SU-DHL-6 (cell line): ENCODE measurements at regions not wholly inside any gene's neighbourhood (a gene's known extent, or its start where the extent isn't known, plus 50 kb on each side); places are given as distances from the start of the nearest gene placed in this dataset.

ENCODE experiments used
- EZH2phosphoT487 ChIP-seq: fragments of 200-600 bp; sonication (generic), shearing (Covaris generic); conservative IDR thresholded peaks from 2 replicates; pipeline ENCODE4 v1.6.1; 2018; ENCODE audit warnings: mild to moderate bottlenecking, antibody characterized with exemption, low read length, moderate library complexity, mixed read lengths
- TF ChIP-seq, protein P1 (sequence below): fragments of 200-600 bp; sonication (generic); IDR thresholded peaks from one replicate; pipeline ENCODE4 v1.5.1; 2017; ENCODE audit warnings: antibody characterized with exemption, mild to moderate bottlenecking, low read length, moderate library complexity; ENCODE audit not compliant: insufficient read depth, poor library complexity, severe bottlenecking

DNA sequence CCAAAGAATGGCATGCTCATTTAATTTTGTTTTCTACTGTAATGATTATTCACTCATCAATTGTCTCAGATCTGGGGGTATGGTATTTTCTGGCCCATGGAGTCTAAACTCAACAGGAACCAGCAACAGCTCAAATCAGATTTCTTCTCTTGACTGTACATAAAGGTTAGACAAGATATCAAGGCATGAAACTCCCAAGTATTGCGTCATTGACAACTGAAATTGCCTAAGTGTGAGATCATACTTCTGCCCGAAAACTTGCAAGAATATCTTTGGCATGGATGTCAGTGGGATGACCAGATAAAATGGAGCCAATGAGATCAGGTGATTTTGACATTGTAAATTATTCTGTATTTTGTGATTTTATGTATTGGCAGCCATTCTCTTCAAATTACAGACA is 141.7 kb upstream of the STK32A start:
- no peak for TF ChIP-seq EZH2phosphoT487
- TF ChIP-seq, protein P1, sequence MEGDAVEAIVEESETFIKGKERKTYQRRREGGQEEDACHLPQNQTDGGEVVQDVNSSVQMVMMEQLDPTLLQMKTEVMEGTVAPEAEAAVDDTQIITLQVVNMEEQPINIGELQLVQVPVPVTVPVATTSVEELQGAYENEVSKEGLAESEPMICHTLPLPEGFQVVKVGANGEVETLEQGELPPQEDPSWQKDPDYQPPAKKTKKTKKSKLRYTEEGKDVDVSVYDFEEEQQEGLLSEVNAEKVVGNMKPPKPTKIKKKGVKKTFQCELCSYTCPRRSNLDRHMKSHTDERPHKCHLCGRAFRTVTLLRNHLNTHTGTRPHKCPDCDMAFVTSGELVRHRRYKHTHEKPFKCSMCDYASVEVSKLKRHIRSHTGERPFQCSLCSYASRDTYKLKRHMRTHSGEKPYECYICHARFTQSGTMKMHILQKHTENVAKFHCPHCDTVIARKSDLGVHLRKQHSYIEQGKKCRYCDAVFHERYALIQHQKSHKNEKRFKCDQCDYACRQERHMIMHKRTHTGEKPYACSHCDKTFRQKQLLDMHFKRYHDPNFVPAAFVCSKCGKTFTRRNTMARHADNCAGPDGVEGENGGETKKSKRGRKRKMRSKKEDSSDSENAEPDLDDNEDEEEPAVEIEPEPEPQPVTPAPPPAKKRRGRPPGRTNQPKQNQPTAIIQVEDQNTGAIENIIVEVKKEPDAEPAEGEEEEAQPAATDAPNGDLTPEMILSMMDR: no peak
